NCI-H2107 treated with DMSO at 0.1 percent for 48 hours (cell line): ENCODE measurements at regions not wholly inside any gene's neighbourhood (a gene's known extent, or its start where the extent isn't known, plus 50 kb on each side); places are given as distances from the start of the nearest gene placed in this dataset.
A peak's percentile ranks its signal among the peaks of the same experiment; 100 is the strongest.
"Not testable (repeated sequence)": the region's sequence is repeated elsewhere in the genome, so short reads cannot be mapped to it uniquely, and the experiment has no call there.

Experiments used
- DNase-seq: peaks from one replicate; lab custom pipeline; 2025; ENCODE audit not compliant: unreplicated experiment; lab: John Stamatoyannopoulos, UW

DNA sequence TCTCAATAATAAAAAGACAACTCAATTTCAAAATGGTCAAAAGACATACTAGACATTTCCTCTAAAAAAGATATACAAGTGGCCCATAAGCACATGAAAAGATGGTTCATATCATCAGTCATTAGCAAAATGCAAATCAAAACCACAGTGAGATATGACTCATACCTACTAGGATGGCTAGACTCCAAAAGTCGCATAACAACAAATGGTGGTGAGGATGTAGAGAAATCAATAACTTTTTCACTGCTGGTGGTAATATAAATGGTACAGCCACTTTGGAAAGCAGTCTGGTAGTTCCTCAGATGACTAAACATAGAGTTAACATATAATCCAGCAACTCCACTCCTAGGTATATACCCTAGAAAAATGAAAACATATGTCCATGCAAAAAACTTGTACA, 242.3 kb upstream of the NOL4 start:
- no peak for DNase-seq

DNA sequence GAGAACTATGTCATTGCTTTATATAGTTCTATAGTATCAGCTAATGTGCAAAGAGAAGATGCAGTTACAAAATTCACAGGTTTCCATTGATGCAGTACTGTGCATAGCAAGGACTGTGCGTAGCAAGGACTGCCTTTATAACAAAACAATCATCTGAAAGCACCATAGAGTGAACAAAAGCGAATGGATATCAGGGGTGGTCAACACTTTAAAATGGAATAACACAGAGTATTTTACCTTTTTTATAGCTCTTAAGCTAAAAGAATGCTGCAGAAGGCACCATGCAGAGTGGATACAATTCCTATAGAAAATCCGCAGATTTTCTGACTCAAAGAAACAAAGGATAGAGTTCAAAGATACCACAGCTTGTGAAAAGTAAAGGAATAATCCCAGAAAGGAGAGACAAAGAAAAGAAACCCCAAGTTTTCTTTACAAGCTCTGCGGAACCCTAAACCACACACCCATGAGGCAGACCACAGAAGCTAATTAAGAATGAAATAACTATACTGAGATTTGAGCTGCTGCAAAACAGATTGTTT, 229.9 kb upstream of the DTNA start:
- no peak for DNase-seq

DNA sequence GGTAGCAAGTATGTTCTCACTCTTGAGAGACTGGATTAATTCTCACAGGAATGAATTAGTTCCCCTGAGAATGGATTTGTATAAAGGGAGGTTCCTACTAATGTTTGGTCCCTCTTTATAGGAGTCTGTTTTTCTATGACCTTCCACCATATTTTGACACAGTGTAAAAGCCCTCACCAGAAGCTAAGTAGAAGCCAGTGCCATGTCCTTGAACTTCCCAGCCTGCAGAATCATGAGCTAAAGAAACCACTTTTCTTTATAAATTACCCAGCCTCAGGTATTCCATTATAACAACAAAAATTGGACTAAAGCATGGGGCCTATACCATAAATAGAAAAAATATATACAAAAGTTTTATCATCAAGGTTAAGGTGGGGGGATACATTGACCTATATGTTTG, 227.9 kb upstream of the DTNA start:
- DNase-seq, result no peak

DNA sequence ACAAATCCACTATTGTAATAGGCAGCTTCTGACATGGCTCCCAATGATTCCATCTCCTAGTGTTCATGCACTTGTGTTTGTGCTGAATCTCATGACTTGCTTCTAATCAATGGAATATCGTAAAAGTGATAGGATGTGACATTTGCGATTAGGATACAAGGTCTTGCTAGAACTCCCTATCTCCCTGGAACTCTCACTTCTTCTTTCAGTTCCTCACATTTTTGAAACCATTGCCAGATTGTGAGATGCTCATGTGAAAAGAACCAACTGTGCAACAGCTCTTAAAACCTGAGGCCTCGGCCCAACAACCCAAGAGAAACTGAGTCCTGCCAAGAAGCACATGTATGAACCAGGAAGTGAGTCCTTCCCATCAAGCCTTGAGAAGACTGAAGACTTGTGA, 226.9 kb upstream of the DTNA start:
- DNase-seq, result no peak

DNA sequence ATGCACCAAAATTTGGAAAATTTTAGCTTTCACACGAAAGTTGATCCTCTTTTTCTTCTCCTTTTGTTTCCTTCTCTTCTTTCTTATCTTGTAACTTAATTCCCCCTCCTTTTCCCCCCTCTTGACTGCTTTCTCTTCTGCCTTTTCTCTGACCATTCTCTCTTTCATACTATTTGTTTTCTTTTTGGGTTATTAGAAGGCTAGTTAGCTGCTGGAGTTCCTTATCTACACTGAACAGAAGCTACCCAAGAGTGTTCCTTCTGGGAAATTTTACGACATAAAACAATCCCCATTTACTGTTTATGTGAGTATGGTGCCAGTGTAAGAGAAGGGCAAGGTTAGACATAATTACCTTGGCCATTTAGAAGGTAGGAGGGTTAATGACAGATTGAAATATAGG, 218.4 kb upstream of the DTNA start:
- DNase-seq, result no peak

DNA sequence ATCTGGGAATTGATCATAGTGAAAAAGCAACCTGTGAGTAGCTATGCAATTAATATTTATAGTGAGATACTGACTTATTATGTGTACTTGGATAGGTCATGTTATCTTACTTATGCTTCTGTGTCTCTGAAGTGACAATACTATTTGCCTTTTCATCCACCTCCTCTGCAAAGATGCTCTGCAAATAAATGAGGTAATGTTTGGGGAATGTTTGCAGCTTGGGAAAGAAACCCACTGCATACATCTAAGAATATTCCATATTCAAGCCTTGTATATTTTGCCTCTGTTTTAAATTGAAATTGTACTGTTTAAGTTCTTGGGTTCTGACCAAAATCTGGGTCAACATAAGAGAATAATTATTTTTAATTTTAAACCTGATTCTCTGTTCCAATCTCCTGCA, 217.4 kb upstream of the DTNA start:
- no peak for DNase-seq

DNA sequence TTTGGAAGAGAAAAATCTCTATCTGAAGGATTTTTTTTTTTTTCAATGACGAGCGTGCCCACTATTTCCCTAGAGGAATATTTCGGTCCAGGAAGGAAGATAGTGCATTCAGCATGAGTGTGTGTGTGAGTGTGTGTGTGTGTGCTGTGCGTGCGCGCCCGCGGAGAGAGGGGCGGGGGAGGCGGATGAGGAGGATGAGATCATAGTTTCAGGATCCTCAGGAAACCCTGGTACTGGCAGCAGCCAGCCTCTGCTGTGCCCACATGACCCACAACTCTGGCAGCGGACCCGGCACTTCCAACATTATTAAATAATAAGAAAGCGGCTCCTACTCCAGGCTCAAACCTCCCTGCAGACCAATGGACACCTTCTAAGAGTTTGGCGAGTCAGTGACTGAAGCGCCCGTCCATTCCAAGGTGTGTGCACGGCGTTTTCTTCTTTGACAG, 217.0 kb upstream of the DTNA start:
- peak; percentile 61 for DNase-seq

DNA sequence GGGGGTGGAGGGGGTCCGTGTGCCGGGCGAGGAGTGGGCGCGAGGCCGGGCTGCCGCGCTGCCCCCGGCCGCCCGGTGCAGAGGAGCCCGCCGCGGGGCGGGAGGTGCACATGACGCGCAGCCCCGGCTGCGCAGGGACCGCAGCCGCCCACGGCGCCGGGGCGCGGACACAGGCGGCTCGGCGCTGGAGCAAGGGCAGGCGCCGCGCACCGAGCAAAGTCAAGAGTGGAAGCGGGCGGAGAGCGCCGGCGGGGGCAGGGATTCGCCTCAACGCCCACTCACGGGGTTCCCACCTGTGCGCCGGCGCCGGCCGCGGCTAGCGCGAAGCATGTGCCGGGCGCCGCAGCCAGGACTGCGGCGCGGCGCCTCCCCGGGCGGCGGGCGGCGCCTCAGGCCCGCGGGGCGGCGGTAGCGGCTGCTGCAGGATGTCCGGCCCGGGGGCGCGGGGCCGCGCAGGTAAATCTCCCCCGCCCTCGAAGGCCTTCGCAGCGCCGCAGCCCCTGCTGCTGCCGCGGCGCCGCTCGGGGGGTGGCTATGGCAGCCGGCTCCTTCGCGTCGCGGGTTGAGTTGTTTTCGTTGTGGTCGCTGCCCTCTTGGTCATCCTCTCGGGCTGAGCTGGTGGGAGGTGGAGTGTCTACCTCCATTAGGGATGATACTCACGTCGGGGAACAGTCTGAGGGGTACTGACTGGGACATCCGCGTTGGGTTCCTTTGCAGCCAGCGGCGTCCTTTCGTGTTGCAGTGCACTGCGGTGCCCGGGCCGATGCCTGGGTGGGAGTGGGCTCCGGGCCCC, 216.3 kb upstream of the DTNA start:
- no peak for DNase-seq

DNA sequence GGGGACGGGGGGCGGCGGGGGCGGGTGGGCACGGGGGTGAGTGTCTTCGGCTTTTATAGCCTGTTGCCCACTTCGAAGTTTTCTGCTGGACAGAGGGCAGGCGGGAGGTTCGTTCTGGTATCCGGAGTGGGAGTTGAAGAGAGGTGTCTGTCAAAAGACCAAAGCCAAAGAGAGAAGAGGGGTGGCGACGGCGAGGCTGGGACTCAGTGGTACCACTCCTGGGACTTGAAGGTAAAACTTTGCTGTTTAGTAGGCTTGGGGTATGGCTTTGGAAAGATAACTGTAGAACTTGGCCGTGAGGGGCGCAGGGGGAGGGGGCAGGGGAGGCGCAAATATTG, 215.8 kb upstream of the DTNA start:
- DNase-seq, result no peak

DNA sequence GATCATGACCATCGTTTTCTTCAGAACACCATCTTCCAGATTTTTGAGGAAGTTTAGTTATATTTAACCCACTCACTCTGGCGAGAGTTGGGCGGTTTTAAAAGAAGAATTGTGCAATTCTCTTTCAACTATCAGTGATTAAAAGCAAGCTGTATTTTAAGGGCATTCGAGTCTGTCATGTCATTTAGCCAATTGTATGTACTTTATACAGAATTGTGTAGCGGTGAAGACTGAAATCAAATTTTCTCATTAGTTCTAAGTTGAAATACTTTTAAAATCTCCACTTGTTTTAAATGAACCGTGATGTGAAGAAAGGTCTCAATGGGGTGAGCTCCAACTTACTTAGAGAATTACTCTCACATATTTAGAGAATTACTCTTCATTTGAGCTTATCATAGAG, 214.6 kb upstream of the DTNA start:
- DNase-seq, result no peak

DNA sequence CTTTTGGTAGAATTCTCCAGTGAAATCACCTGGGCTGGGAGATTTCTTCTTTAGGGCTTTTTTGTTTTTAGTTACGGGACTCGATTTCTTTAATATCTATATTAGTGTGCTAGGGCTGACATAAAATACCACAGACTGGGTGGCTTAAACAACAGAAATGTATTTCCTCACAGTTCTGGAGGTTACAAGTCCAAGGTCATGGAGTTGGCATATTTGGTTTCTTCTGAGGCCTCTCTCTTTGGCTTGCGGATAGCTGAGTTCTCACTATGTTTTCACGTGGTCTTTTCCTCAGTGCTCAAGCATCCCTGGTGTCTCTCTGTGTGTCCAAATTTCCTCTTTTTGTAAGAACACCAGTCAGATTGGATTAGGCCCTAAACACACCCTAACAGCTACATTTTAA, 208.5 kb upstream of the DTNA start:
- DNase-seq, result no peak

DNA sequence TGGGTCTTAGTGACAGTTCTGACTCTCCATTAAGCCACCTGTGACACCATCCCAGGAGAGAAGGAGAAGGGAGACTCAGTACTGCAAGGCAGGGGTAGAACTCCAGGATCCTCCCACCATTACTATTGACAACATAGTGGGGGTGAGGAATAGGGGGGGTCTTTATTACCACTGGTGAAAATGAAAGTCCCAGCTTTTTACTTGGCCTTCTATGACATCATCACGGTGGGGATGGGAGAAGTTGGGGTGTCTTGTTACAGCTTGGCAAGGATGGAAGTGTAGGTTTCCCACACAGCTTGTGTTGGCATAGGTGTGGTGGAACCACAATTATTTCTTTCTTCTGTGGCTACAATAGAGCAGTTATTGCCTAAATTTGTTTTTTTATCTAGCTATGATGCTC, 203.9 kb upstream of the DTNA start:
- no peak for DNase-seq

DNA sequence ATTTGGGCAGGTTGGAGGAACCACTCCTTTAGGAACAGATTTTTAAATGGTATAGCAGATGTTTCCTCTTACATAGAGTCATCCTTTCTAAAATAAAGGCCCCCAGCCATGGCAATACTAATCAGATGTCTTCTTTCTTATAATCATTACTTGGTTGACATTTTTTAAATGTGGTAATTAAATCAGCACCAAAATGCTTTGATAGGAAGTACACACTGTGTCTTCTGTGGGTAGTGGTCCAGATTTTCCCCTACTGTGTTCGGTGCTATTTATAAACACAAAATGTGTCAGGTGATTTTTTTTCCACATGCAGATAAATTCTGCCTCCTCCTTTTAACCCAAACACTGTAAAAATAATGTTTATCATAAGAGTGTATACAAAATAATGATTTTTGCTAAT, 200.9 kb upstream of the DTNA start:
- no peak for DNase-seq

DNA sequence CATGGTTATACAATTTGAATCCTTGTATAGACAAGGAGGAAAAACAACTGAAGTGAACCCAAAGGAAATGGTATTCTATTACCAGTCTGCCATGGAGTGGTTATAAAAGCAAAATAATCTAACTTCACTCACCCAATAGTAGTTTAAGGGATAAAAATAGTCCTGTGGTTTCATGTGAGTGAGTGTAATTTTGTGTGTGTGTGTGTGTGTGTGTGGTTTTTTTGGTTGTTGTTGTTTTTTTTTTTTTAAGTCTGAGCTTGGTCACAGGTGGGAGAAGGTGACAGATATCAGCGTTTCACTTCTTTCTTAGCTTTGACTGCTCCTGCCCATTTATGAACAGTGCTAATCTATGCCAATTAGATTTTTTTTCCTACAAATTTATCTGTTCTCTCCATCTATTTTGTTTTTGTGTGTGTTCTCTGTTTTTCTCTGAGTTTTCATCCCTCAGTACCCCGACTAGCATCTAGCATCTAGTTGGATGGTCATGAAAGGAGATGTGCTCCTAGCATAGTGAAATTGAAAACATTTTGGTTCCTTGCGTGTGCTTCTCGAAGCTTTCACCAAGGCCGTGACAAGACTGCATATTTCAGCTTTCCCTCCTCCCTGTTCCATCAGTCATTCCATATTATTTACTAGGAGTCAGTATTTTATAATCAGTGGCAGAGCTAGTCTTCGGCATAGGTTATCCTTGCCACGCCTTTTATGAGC, 200.1 kb upstream of the DTNA start:
- DNase-seq, result no peak

DNA sequence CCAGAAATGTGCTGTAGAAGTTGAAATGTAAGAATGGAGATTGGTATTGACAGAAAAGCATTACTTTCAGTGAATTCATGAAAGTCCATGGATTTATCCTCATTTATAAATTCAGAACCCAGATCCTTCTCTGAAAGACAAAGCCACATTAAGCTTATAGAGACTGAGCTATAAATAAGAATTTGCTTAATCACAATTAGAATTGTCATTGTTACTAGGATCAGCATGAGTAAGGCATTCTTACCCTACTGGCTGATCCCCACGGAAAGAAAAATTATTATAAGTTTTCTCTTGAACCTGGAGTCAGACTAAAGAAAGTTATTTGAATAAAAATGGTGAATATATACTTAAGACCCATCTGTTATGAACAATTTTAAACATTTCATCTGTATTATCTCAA, 199.2 kb upstream of the DTNA start:
- no peak for DNase-seq

DNA sequence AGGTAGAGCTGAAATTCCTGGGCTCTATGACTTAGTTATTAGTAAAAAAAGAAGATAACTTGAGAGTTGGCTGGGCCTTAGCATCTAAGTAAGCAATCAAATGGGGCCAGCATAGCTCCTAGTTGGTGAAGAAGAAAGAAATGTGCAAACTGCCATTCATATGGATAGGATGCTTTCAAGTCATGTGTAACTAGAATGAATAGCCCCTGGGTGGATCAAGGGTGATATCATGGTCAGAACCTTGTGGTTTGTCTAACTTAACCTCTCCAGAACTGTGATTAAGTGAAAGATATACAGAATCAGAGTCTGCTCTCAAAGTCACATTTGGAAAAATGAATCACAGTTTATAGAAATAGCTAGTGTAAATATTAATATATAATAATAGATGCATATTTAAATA, 198.7 kb upstream of the DTNA start:
- no peak for DNase-seq

DNA sequence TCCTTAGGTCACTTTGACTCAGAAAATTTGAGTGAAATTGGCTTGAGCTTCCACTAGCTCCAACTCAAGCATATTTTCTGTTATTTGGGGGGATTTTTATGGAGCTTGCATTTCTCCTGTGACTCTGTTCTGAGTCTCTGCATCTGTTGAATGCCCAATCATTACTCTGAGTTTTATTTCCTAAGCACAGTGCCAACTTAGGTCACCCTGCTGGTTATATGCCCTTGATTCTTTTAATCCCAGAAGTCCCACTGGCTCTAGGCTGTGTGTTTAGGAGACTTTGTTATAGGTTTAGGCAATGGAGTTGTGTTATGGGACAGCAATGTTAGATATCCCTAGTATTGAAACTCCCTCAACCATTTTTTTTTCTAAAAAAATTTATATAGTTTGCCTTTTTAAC, 198.2 kb upstream of the DTNA start:
- DNase-seq, result no peak

DNA sequence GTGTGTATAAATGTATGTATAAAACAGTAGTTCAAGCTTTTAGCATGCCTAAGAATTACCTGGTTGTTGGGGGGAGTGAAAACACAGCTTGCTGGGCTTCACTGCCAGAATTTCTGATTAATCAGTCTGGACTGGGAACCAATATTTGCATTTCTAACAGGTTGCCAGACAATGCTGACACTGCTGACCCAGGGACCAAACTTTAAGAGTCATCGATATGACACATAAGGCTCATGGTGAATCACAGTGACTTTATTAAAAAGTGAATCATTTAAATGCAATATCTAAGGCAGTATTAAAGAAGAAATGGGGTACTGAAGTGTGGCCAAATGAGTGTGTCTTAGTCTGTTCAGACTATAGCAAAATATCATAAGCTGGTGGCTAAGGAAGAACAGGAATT, 195.9 kb upstream of the DTNA start:
- no peak for DNase-seq

DNA sequence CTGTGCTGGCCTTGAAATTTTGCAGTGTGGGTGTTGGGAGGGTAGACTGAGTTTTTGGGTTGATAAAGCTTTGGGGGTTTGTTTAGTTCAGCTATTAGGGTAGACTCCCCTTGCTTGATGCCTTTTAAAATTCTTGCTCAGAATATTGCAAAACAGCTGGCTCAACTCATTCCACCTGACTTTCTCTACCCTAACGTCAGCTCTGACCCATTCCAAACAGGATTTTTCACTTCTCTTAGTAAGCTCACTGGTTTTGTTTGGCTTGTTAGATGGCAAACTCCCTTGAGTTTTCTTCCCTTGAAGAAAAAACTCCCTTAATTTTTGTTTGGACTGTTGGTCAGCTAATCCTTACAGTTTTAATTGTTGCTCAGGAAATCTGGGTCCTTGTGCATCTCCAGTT, 195.1 kb upstream of the DTNA start:
- no peak for DNase-seq

DNA sequence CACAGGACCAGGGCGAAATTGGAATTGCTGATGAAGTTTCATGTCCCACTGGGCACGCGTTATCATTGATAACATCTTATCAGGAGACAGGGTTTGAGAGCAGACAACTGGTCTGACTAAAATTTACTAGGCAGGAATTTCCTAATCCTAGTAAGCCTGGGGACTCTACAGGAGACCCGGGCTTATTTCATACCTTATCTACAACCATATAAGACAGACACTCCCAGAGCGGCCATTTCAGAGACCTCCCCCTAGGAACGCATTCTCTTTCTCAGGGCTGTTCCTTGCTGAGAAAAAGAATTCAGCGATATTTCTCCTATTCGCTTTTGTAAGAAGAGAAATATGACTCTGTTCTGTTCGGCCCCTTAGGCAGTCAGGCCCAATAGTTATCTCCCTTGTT, 193.7 kb upstream of the DTNA start:
- DNase-seq, result not testable (repeated sequence)

DNA sequence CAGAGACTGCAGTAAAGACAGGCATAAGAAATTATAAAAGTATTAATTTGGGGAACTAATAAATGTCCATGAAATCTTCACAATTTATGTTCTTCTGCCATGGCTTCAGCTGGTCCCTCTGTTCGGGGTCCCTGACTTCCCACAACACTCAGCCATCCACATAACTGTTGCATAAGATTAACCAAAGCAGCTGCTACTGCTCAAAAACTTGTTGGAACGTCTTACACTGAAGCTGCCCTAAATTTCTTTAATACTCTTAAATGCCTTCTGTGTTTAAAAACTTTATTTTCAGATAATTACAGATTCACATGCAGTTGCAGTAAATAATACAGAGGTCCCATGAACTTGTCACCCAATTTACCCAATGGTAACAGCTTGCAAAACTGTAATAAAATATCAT, 193.1 kb upstream of the DTNA start:
- not testable (repeated sequence) for DNase-seq

DNA sequence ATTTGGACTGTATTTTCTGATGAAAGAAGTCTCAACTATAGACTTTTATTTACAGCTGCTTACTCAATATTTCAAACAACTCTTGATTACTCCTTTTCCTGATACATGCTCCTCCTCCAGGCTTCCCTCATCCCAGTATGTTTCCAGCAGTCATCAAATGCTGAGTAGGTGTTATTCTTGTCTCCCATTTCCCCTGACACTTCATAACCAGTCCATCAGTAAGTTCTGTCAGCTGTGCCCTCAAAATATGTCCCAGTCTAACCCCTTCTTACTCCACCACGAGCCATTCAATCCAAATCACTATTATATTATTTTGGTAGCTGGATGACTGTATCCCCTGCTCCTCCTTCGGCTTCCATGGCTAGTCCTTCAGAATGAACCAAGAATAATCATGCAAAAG, 189.1 kb upstream of the DTNA start:
- no peak for DNase-seq

DNA sequence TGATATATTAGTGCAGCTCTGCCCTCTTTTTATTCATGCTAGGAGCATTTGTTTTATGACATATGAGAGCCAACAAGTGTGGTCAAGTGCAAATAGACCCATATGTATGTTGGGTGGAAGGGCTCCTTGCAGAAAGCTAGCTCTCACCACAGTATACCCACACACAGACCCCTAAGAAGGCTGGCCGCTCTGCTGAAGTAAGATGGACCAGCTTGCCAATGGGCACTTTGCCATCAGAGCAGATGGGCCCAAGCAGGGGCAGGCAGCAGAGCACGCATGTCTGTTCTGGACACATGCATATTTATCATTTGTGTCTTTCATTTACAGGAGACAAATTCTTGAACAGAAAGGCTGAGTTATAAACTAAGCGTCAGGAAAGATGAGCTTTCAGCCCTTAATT, 187.5 kb upstream of the DTNA start:
- DNase-seq, result no peak
